ENCODE measurements at regions not wholly inside any gene's neighbourhood (a gene's known extent, or its start where the extent isn't known, plus 50 kb on each side); places are given as distances from the start of the nearest gene placed in this dataset.

GRCh38 chr18:65592435-65592834 is 158.4 kb upstream of the CDH7 start:
- TF ChIP-seq POLR2AphosphoS5 (IDR thresholded peaks at IDR 0.05; ENCODE audit: low read depth, low read length) (no peak), CTCF (CRISPR knock-in tag; IDR thresholded peaks at IDR 0.05) (no peak), NFE2 (CRISPR knock-in tag; IDR thresholded peaks at IDR 0.05) (no peak), ZSCAN29 (CRISPR knock-in tag; conservative IDR thresholded peaks at IDR 0.05) (no peak), ZNF331 (CRISPR knock-in tag; IDR thresholded peaks at IDR 0.05) (no peak), STAT6 (CRISPR knock-in tag; IDR thresholded peaks at IDR 0.05; ENCODE audit: borderline replicate concordance) (no peak), ZFP37 (CRISPR knock-in tag; IDR thresholded peaks at IDR 0.05; ENCODE audit: borderline replicate concordance) (no peak)
